ENCODE measurements at regions not wholly inside any gene's neighbourhood (a gene's known extent, or its start where the extent isn't known, plus 50 kb on each side); places are given as distances from the start of the nearest gene placed in this dataset.

DNA sequence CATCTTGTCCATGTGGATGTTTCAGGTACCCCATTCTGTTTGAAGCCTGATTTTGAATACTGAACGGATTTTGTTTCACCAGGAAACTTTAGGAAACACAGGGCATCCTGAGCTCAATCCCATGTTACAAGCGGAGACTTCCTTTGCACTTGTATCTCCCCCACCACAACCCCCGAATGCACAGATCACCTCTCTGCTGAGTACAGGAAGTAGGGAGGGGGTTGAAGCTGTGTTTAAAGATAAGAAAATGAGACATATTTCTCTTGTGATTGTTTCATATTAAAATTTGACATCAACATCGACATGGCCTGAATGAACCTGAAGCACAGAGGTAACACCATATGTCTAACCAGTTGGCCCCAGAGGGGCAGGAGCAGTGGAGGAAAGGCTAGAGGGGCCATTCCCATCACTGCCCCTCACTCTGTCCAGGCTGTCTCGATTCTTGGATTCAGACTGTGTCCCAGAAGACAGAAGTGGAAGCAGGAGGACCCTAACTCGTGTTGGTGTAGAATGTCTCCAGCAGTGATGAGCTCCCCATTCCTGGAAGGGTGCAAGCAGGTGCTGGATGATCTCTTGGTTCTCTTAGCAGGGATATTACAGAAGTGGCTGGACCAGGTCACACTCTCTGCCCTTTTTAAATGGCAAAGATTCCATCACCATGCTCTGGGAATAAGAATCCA, 59.6 kb upstream of the IQSEC1 start:
- H3K36me3 ChIP-seq (ENCODE audit: low read depth), result no peaks in the 10 kb centered on the region
- H3K9me2 ChIP-seq (ENCODE audit: insufficient read depth), result no peaks in the 10 kb centered on the region
- no peaks in the 10 kb centered on the region for H3K79me2 ChIP-seq (ENCODE audit: insufficient read depth)
- H3K27me3 ChIP-seq (replicated peaks; ENCODE audit: insufficient read depth), result peaks cover 28% of the 10 kb centered on the region
- no peak for TF ChIP-seq EZH2phosphoT487 (IDR thresholded peaks at IDR 0.05; ENCODE audit: insufficient read depth, low read depth)
- H3K4me3 ChIP-seq, result no peak overlapping the region
- in situ Hi-C loops (cut with MboI), result no loop called here
- H3K9ac ChIP-seq, result no peak overlapping the region
- no peaks in the 10 kb centered on the region for H3K9me3 ChIP-seq (ENCODE audit: low read depth)
- no peaks in the 10 kb centered on the region for H4K20me1 ChIP-seq (ENCODE audit: insufficient read depth)
- no peak overlapping the region for H3K27ac ChIP-seq
- H2AFZ ChIP-seq, result no peak overlapping the region
- 26% methylated on average over 6 of the region's 6 CpGs for WGBS, 2 experiments (ENCODE audit: low coverage in 1 of 2, low lambda C conversion rate in 2 of 2, missing lambda C conversion rate in 2 of 2)
- H3F3A ChIP-seq (ENCODE audit: insufficient read depth), result no peaks in the 10 kb centered on the region
- no peaks in the 10 kb centered on the region for H3K4me1 ChIP-seq (ENCODE audit: insufficient read depth)
- no peak overlapping the region for H3K4me2 ChIP-seq (ENCODE audit: unreplicated experiment)
- no peak for DNase-seq

- Histone ChIP-seq H3K9me2 (ENCODE audit: insufficient read depth) (no peaks in the 10 kb centered on the region), H4K20me1 (ENCODE audit: insufficient read depth) (no peaks in the 10 kb centered on the region), H3K4me3 (no peak overlapping the region), H3K79me2 (ENCODE audit: insufficient read depth) (no peaks in the 10 kb centered on the region), H3K27me3 (replicated peaks; ENCODE audit: insufficient read depth) (peaks cover 30% of the 10 kb centered on the region), H3K4me2 (ENCODE audit: unreplicated experiment) (no peak overlapping the region), H3K9me3 (ENCODE audit: low read depth) (no peaks in the 10 kb centered on the region), H3K4me1 (ENCODE audit: insufficient read depth) (no peaks in the 10 kb centered on the region), H3K9ac (no peak overlapping the region), H2AFZ (no peak overlapping the region), H3K36me3 (ENCODE audit: low read depth) (no peaks in the 10 kb centered on the region), H3F3A (ENCODE audit: insufficient read depth) (no peaks in the 10 kb centered on the region), H3K27ac (no peak overlapping the region)
- in situ Hi-C loops (cut with MboI), result no loop called here
- TF ChIP-seq EZH2 (IDR thresholded peaks at IDR 0.05; ENCODE audit: insufficient read depth, poor library complexity, severe bottlenecking) (no peak), EZH2phosphoT487 (IDR thresholded peaks at IDR 0.05; ENCODE audit: insufficient read depth, low read depth) (no peak)
- no peak for DNase-seq
- 1 to 3% methylated on average over 4 of the region's 4 CpGs for whole genome bisulfite sequencing, 2 experiments (ENCODE audit: low coverage in 1 of 2, low lambda C conversion rate in 2 of 2, missing lambda C conversion rate in 2 of 2)
Measured at GRCh38 chr3:13132281-13132680, 59.1 kb upstream of the IQSEC1 start.

GRCh38 chr3:13130464-13131193, 57.4 kb upstream of the IQSEC1 start:
- Histone ChIP-seq H3K4me3 (no peak overlapping the region), H3K9ac (no peak overlapping the region), H3K4me2 (ENCODE audit: unreplicated experiment) (no peak overlapping the region), H3K9me2 (ENCODE audit: insufficient read depth) (no peaks in the 10 kb centered on the region), H3K79me2 (ENCODE audit: insufficient read depth) (no peaks in the 10 kb centered on the region), H3K27me3 (replicated peaks; ENCODE audit: insufficient read depth) (peaks cover 29% of the 10 kb centered on the region; the same call in 1 of the 2 replicates), H4K20me1 (ENCODE audit: insufficient read depth) (no peaks in the 10 kb centered on the region), H2AFZ (no peak overlapping the region), H3K27ac (no peak overlapping the region), H3K9me3 (ENCODE audit: low read depth) (no peaks in the 10 kb centered on the region), H3K36me3 (ENCODE audit: low read depth) (no peaks in the 10 kb centered on the region), H3F3A (ENCODE audit: insufficient read depth) (no peaks in the 10 kb centered on the region), H3K4me1 (ENCODE audit: insufficient read depth) (no peaks in the 10 kb centered on the region)
- 46 to 49% methylated on average over 3 of the region's 3 CpGs for WGBS, 2 experiments (ENCODE audit: low coverage in 1 of 2, low lambda C conversion rate in 2 of 2, missing lambda C conversion rate in 2 of 2)
- TF ChIP-seq EZH2 (IDR thresholded peaks at IDR 0.05; ENCODE audit: insufficient read depth, poor library complexity, severe bottlenecking), result no peak
- no peak for TF ChIP-seq EZH2phosphoT487 (IDR thresholded peaks at IDR 0.05; ENCODE audit: insufficient read depth, low read depth)
- DNase-seq, result no peak
- in situ Hi-C loops (cut with MboI), result no loop called here

- Histone ChIP-seq H4K20me1 (ENCODE audit: insufficient read depth) (no peaks in the 10 kb centered on the region), H3K4me3 (no peak overlapping the region), H3F3A (ENCODE audit: insufficient read depth) (no peaks in the 10 kb centered on the region), H3K27ac (no peak overlapping the region), H3K36me3 (ENCODE audit: low read depth) (no peaks in the 10 kb centered on the region), H2AFZ (no peak overlapping the region), H3K9me2 (ENCODE audit: insufficient read depth) (no peaks in the 10 kb centered on the region), H3K79me2 (ENCODE audit: insufficient read depth) (no peaks in the 10 kb centered on the region), H3K4me2 (ENCODE audit: unreplicated experiment) (no peak overlapping the region), H3K4me1 (ENCODE audit: insufficient read depth) (no peaks in the 10 kb centered on the region), H3K9ac (no peak overlapping the region), H3K27me3 (replicated peaks; ENCODE audit: insufficient read depth) (peaks cover 26% of the 10 kb centered on the region; the same call in 1 of the 2 replicates), H3K9me3 (ENCODE audit: low read depth) (no peaks in the 10 kb centered on the region)
- DNase-seq, result no peak
- 39 to 52% methylated on average over 13 of the region's 13 CpGs for WGBS, 2 experiments (ENCODE audit: low coverage in 1 of 2, low lambda C conversion rate in 2 of 2, missing lambda C conversion rate in 2 of 2)
- in situ Hi-C loops (cut with MboI), result no loop called here
- TF ChIP-seq EZH2phosphoT487 (IDR thresholded peaks at IDR 0.05; ENCODE audit: insufficient read depth, low read depth), result no peak
- TF ChIP-seq EZH2 (IDR thresholded peaks at IDR 0.05; ENCODE audit: insufficient read depth, poor library complexity, severe bottlenecking), result no peak
Measured at GRCh38 chr3:13125092-13126015, 52.1 kb upstream of the IQSEC1 start.
